ENCODE measurements at regions not wholly inside any gene's neighbourhood (a gene's known extent, or its start where the extent isn't known, plus 50 kb on each side); places are given as distances from the start of the nearest gene placed in this dataset.

- TF ChIP-seq CTCF (IDR thresholded peaks at IDR 0.05; ENCODE audit: low read depth, low read length) = no peak
- no peak overlapping the region for H3K4me3 ChIP-seq (ENCODE audit: low read depth, low read length)
These were observed 94.9 kb upstream of the CADM1 start for GRCh38 chr11:115599125-115599524.

- H3K4me3 ChIP-seq (ENCODE audit: low read depth, low read length) = no peak overlapping the region
- TF ChIP-seq CTCF (IDR thresholded peaks at IDR 0.05; ENCODE audit: low read depth, low read length) = no peak
These were observed 94.2 kb upstream of the CADM1 start for GRCh38 chr11:115598257-115598901.

- TF ChIP-seq CTCF (IDR thresholded peaks at IDR 0.05; ENCODE audit: low read depth, low read length) = no peak
- no peak overlapping the region for H3K4me3 ChIP-seq (ENCODE audit: low read depth, low read length)
These were observed 87.2 kb upstream of the CADM1 start for GRCh38 chr11:115591380-115591779.

GRCh38 chr11:115590254-115590653 is 86.0 kb upstream of the CADM1 start:
- H3K4me3 ChIP-seq (ENCODE audit: low read depth, low read length) = no peak overlapping the region
- TF ChIP-seq CTCF (IDR thresholded peaks at IDR 0.05; ENCODE audit: low read depth, low read length) = no peak

GRCh38 chr11:115587718-115588342 is 83.6 kb upstream of the CADM1 start:
- no peak for TF ChIP-seq CTCF (IDR thresholded peaks at IDR 0.05; ENCODE audit: low read depth, low read length)
- H3K4me3 ChIP-seq (ENCODE audit: low read depth, low read length) = no peak overlapping the region

- TF ChIP-seq CTCF (IDR thresholded peaks at IDR 0.05; ENCODE audit: low read depth, low read length) = no peak
- no peak overlapping the region for H3K4me3 ChIP-seq (ENCODE audit: low read depth, low read length)
These were observed 81.3 kb upstream of the CADM1 start for GRCh38 chr11:115585361-115586024.
